Posterior vena cava (tissue), 2 donors: ENCODE measurements at regions not wholly inside any gene's neighbourhood (a gene's known extent, or its start where the extent isn't known, plus 50 kb on each side); places are given as distances from the start of the nearest gene placed in this dataset.

ENCODE experiments used
- DNase-seq: peaks from one replicate; pipeline ENCODE4 v3.0.0-alpha.2; 2020; ENCODE audit warnings: low spot score
- intact Hi-C, 2 donors: fragments of 100-400 bp; cut with DNase I; formaldehyde crosslinking; loops; one replicate each; pipeline versions ENCODE4 v1.14.1 to v1.14.2; 2022 to 2023
- donor health status: DM: yes; HTN: yes; CAD: no.
- donor health status: DM: yes; HTN: yes; CAD: no.

GRCh38 chr2:16296038-16296290, 355.6 kb downstream of the MYCN start:
- DNase-seq = no peak
- intact Hi-C loops = no loop called here

GRCh38 chr2:16294791-16295190, 354.4 kb downstream of the MYCN start:
- intact Hi-C loops = no loop called here
- no peak for DNase-seq

GRCh38 chr2:16293871-16294270, 353.5 kb downstream of the MYCN start:
- intact Hi-C loops = no loop called here
- no peak for DNase-seq

- intact Hi-C loops = no loop called here
Observed at GRCh38 chr2:16293398-16293797, 353.0 kb downstream of the MYCN start.

GRCh38 chr2:16291731-16292550, 351.6 kb downstream of the MYCN start:
- no peak for DNase-seq

More at GRCh38 chr2:16293398-16293797, 353.0 kb downstream of the MYCN start:
- no peak for DNase-seq

GRCh38 chr2:16291226-16291625, 350.9 kb downstream of the MYCN start:
- intact Hi-C loops = no loop called here

More at GRCh38 chr2:16291731-16292550, 351.6 kb downstream of the MYCN start:
- intact Hi-C loops = no loop called here

GRCh38 chr2:16290311-16291020, 350.1 kb downstream of the MYCN start:
- intact Hi-C loops = no loop called here

More at GRCh38 chr2:16291226-16291625, 350.9 kb downstream of the MYCN start:
- no peak for DNase-seq

GRCh38 chr2:16288371-16289112, 348.2 kb downstream of the MYCN start:
- intact Hi-C loops = no loop called here
- no peak for DNase-seq

More at GRCh38 chr2:16290311-16291020, 350.1 kb downstream of the MYCN start:
- DNase-seq = no peak

- no peak for DNase-seq
- intact Hi-C loops = no loop called here
Observed at GRCh38 chr2:16287831-16288230, 347.5 kb downstream of the MYCN start.

GRCh38 chr2:16287281-16287680, 346.9 kb downstream of the MYCN start:
- intact Hi-C loops = no loop called here

GRCh38 chr2:16285813-16286510, 345.6 kb downstream of the MYCN start:
- DNase-seq = no peak
- intact Hi-C loops = no loop called here

More at GRCh38 chr2:16287281-16287680, 346.9 kb downstream of the MYCN start:
- DNase-seq = no peak

- intact Hi-C loops = no loop called here
- DNase-seq = no peak
Observed at GRCh38 chr2:16284941-16285625, 344.7 kb downstream of the MYCN start.

- intact Hi-C loops = no loop called here
- DNase-seq = no peak
Observed at GRCh38 chr2:16283071-16283850, 342.9 kb downstream of the MYCN start.

- no peak for DNase-seq
Observed at GRCh38 chr2:16282511-16282910, 342.2 kb downstream of the MYCN start.

GRCh38 chr2:16281451-16282335, 341.3 kb downstream of the MYCN start:
- DNase-seq = no peak
- intact Hi-C loops = no loop called here

More at GRCh38 chr2:16282511-16282910, 342.2 kb downstream of the MYCN start:
- intact Hi-C loops = no loop called here

- DNase-seq = no peak
- intact Hi-C loops = no loop called here
Observed at GRCh38 chr2:16280081-16280480, 339.7 kb downstream of the MYCN start.

GRCh38 chr2:16279641-16280040, 339.3 kb downstream of the MYCN start:
- intact Hi-C loops = no loop called here
- no peak for DNase-seq
